Activated B cell treated with CpG ODN at 0.5 μM for 24 hours (primary cell): ENCODE measurements at regions not wholly inside any gene's neighbourhood (a gene's known extent, or its start where the extent isn't known, plus 50 kb on each side); places are given as distances from the start of the nearest gene placed in this dataset.
"Not testable (repeated sequence)": the region's sequence is repeated elsewhere in the genome, so short reads cannot be mapped to it uniquely, and the experiment has no call there.

Experiments
- ATAC-seq: fragments of 200-7000 bp; cut with Tn5 transposase; one replicate; pipeline ENCODE4 v1.10.0; 2021; ENCODE audit warnings: low read depth, mild to moderate bottlenecking, moderate library complexity
- CTCF ChIA-PET: fragments of 350-600 bp; sonication (Branson Sonifier 250); formaldehyde crosslinking; loops from one replicate; lab custom pipeline; 2021; ENCODE audit warnings: antibody characterized with exemption; lab: Charles Lee
- POLR2A ChIA-PET: fragments of 350-600 bp; sonication (Branson Sonifier 250); formaldehyde crosslinking; loops from one replicate; lab custom pipeline; 2021; ENCODE audit warnings: antibody characterized with exemption; lab: Charles Lee
- DNase-seq: peaks from one replicate; pipeline ENCODE4 v3.0.0; 2022
- H3K27ac Mint-ChIP-seq: one replicate; pipeline ENCODE4 v1.8.0; 2020; ENCODE audit warnings: mixed read lengths
- H3K27me3 Mint-ChIP-seq: one replicate; pipeline ENCODE4 v1.8.0; 2021; ENCODE audit warnings: mixed read lengths
- H3K36me3 Mint-ChIP-seq: one replicate; pipeline ENCODE4 v1.8.0; 2021; ENCODE audit warnings: low read depth, mixed read lengths
- H3K4me1 Mint-ChIP-seq: one replicate; pipeline ENCODE4 v1.8.0; 2021; ENCODE audit warnings: mixed read lengths
- H3K4me3 Mint-ChIP-seq: one replicate; pipeline ENCODE4 v1.8.0; 2020; ENCODE audit warnings: mild to moderate bottlenecking, mixed read lengths
- H3K9me3 Mint-ChIP-seq: one replicate; pipeline ENCODE4 v1.8.0; 2020; ENCODE audit warnings: mixed read lengths
- intact Hi-C: fragments of 100-400 bp; cut with micrococcal nuclease; formaldehyde crosslinking; loops from one replicate; pipeline ENCODE4 v1.15.1; 2024

- intact Hi-C loops, H3K27me3 Mint-ChIP-seq, ATAC-seq, H3K27ac Mint-ChIP-seq, POLR2A ChIA-PET, H3K36me3 Mint-ChIP-seq, H3K9me3 Mint-ChIP-seq, DNase-seq, CTCF ChIA-PET, H3K4me1 Mint-ChIP-seq, H3K4me3 Mint-ChIP-seq: not testable (repeated sequence)
Observed at GRCh38 chrY:17827155-17827554, 52.9 kb downstream of the CDY2B start.

- intact Hi-C loops, POLR2A ChIA-PET, CTCF ChIA-PET, H3K4me1 Mint-ChIP-seq, H3K9me3 Mint-ChIP-seq, H3K27me3 Mint-ChIP-seq, H3K27ac Mint-ChIP-seq, DNase-seq, H3K4me3 Mint-ChIP-seq, ATAC-seq, H3K36me3 Mint-ChIP-seq: not testable (repeated sequence)
Observed at GRCh38 chrY:17819700-17820099, 60.3 kb downstream of the CDY2B start.

- H3K4me1 Mint-ChIP-seq, H3K4me3 Mint-ChIP-seq, H3K9me3 Mint-ChIP-seq, CTCF ChIA-PET, H3K27ac Mint-ChIP-seq, H3K27me3 Mint-ChIP-seq, POLR2A ChIA-PET, intact Hi-C loops, DNase-seq, ATAC-seq, H3K36me3 Mint-ChIP-seq: not testable (repeated sequence)
Observed at GRCh38 chrY:17819025-17819646, 60.9 kb downstream of the CDY2B start.

GRCh38 chrY:17817076-17818068 lies 62.6 kb downstream of the CDY2B start:
- H3K27me3 Mint-ChIP-seq, H3K36me3 Mint-ChIP-seq, DNase-seq, ATAC-seq, H3K27ac Mint-ChIP-seq, H3K4me3 Mint-ChIP-seq, intact Hi-C loops, CTCF ChIA-PET, H3K9me3 Mint-ChIP-seq, POLR2A ChIA-PET, H3K4me1 Mint-ChIP-seq: not testable (repeated sequence)

- ATAC-seq, CTCF ChIA-PET, H3K27me3 Mint-ChIP-seq, H3K27ac Mint-ChIP-seq, H3K36me3 Mint-ChIP-seq, DNase-seq, H3K4me3 Mint-ChIP-seq, H3K9me3 Mint-ChIP-seq, H3K4me1 Mint-ChIP-seq, intact Hi-C loops, POLR2A ChIA-PET: not testable (repeated sequence)
Observed at GRCh38 chrY:17812664-17813063, 67.4 kb downstream of the CDY2B start.

- DNase-seq, H3K4me3 Mint-ChIP-seq, H3K9me3 Mint-ChIP-seq, H3K36me3 Mint-ChIP-seq, H3K27ac Mint-ChIP-seq, ATAC-seq, H3K27me3 Mint-ChIP-seq, intact Hi-C loops, CTCF ChIA-PET, H3K4me1 Mint-ChIP-seq, POLR2A ChIA-PET: not testable (repeated sequence)
Observed at GRCh38 chrY:17799915-17800314, 80.1 kb downstream of the CDY2B start.

GRCh38 chrY:17787214-17787613 lies 92.8 kb downstream of the CDY2B start:
- DNase-seq, H3K27me3 Mint-ChIP-seq, intact Hi-C loops, H3K36me3 Mint-ChIP-seq, H3K27ac Mint-ChIP-seq, CTCF ChIA-PET, H3K4me3 Mint-ChIP-seq, POLR2A ChIA-PET, ATAC-seq, H3K9me3 Mint-ChIP-seq, H3K4me1 Mint-ChIP-seq: not testable (repeated sequence)

- H3K27me3 Mint-ChIP-seq, H3K36me3 Mint-ChIP-seq, H3K27ac Mint-ChIP-seq, CTCF ChIA-PET, H3K9me3 Mint-ChIP-seq, ATAC-seq, POLR2A ChIA-PET, H3K4me1 Mint-ChIP-seq, DNase-seq, H3K4me3 Mint-ChIP-seq, intact Hi-C loops: not testable (repeated sequence)
Observed at GRCh38 chrY:17766000-17766699, 113.9 kb downstream of the CDY2B start.

GRCh38 chrY:17759213-17759612 lies 120.8 kb downstream of the CDY2B start:
- intact Hi-C loops, H3K36me3 Mint-ChIP-seq, H3K4me1 Mint-ChIP-seq, POLR2A ChIA-PET, H3K27me3 Mint-ChIP-seq, DNase-seq, H3K4me3 Mint-ChIP-seq, H3K27ac Mint-ChIP-seq, CTCF ChIA-PET, H3K9me3 Mint-ChIP-seq, ATAC-seq: not testable (repeated sequence)

- H3K9me3 Mint-ChIP-seq, H3K4me1 Mint-ChIP-seq: not testable (repeated sequence)
Observed at GRCh38 chrY:17752887-17753497, 127.0 kb downstream of the CDY2B start.

GRCh38 chrY:17739852-17740251 lies 140.2 kb downstream of the CDY2B start:
- H3K4me3 Mint-ChIP-seq, H3K4me1 Mint-ChIP-seq, H3K36me3 Mint-ChIP-seq, H3K27me3 Mint-ChIP-seq, ATAC-seq, DNase-seq, intact Hi-C loops, CTCF ChIA-PET, H3K27ac Mint-ChIP-seq, POLR2A ChIA-PET, H3K9me3 Mint-ChIP-seq: not testable (repeated sequence)

More at GRCh38 chrY:17752887-17753497, 127.0 kb downstream of the CDY2B start:
- H3K4me3 Mint-ChIP-seq, ATAC-seq, intact Hi-C loops, H3K27ac Mint-ChIP-seq, POLR2A ChIA-PET, H3K27me3 Mint-ChIP-seq, H3K36me3 Mint-ChIP-seq, DNase-seq, CTCF ChIA-PET: not testable (repeated sequence)
